Stimulated activated CD4-positive, alpha-beta T cell treated with anti-CD3 and anti-CD28 coated beads, Interleukin-12 subunit alpha, Interleukin-12 subunit beta, amount 100 ng/mL, for 48 hours (primary cell): ENCODE measurements at regions not wholly inside any gene's neighbourhood (a gene's known extent, or its start where the extent isn't known, plus 50 kb on each side); places are given as distances from the start of the nearest gene placed in this dataset.

Source experiments
- DNase-seq, 3 donors: peaks; one replicate each; pipeline ENCODE4 v3.0.0-alpha.2; 2020; ENCODE audit warnings: low read depth in 2 of 3, low spot score in 1 of 3

GRCh38 chr11:76721755-76722677 lies 51.5 kb upstream of the LRRC32 start:
- peak; percentile 64 to 80 (median 73) for DNase-seq

- no peak for DNase-seq
Measured at GRCh38 chr11:76723142-76723541, 52.6 kb upstream of the LRRC32 start.

- no peak for DNase-seq
Measured at GRCh38 chr11:76723548-76723947, 53.0 kb upstream of the LRRC32 start.

- no peak for DNase-seq
Measured at GRCh38 chr11:76724171-76724768, 53.7 kb upstream of the LRRC32 start.

GRCh38 chr11:76728227-76728626 lies 54.9 kb upstream of the TSKU start:
- no peak for DNase-seq

GRCh38 chr11:76728778-76729177 lies 54.4 kb upstream of the TSKU start:
- no peak for DNase-seq

GRCh38 chr11:76729214-76729613 lies 53.9 kb upstream of the TSKU start:
- no peak for DNase-seq

GRCh38 chr11:76730887-76731565 lies 52.1 kb upstream of the TSKU start:
- no peak for DNase-seq

GRCh38 chr11:76732643-76733042 lies 50.5 kb upstream of the TSKU start:
- DNase-seq, result no peak
